ENCODE measurements at regions not wholly inside any gene's neighbourhood (a gene's known extent, or its start where the extent isn't known, plus 50 kb on each side); places are given as distances from the start of the nearest gene placed in this dataset.

DNA sequence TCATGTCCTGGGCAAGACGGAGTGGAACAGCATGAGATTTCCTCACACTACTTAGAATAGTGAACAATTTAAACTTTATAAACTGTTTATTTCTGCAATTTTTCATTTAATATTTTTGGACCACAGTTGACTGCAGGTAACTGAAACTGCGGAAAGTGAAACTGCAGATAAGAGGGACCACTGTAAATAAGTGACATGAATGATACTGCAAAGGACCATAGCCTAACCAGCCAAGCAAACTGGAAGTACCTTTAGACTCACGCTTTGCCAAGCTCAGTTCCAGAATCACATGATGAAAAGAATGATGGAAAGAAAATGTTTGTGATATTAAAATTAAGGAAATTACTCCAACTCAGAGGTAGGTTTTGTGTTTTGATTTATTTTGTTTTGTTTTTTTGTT lies 94.6 kb upstream of the ITGA4 start:
- H3K27me3 ChIP-seq (ENCODE audit: control insufficient read depth, insufficient read depth, low read length), result no peaks in the 10 kb centered on the region
- no peak overlapping the region for H3K4me3 ChIP-seq (ENCODE audit: low read length)
- Mint-ChIP-seq H3K27ac (no peak overlapping the region), H3K27me3 (ENCODE audit: low read depth in 2 of 2) (peaks cover 0 to 11% of the 10 kb centered on the region in 2 donors), H3K9me3 (no peaks in the 10 kb centered on the region), H3K36me3 (no peaks in the 10 kb centered on the region), H3K4me3 (no peak overlapping the region), H3K4me1 (no peaks in the 10 kb centered on the region)
- TF ChIP-seq, protein P1, sequence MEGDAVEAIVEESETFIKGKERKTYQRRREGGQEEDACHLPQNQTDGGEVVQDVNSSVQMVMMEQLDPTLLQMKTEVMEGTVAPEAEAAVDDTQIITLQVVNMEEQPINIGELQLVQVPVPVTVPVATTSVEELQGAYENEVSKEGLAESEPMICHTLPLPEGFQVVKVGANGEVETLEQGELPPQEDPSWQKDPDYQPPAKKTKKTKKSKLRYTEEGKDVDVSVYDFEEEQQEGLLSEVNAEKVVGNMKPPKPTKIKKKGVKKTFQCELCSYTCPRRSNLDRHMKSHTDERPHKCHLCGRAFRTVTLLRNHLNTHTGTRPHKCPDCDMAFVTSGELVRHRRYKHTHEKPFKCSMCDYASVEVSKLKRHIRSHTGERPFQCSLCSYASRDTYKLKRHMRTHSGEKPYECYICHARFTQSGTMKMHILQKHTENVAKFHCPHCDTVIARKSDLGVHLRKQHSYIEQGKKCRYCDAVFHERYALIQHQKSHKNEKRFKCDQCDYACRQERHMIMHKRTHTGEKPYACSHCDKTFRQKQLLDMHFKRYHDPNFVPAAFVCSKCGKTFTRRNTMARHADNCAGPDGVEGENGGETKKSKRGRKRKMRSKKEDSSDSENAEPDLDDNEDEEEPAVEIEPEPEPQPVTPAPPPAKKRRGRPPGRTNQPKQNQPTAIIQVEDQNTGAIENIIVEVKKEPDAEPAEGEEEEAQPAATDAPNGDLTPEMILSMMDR (IDR thresholded peaks at IDR 0.05), result no peak
- intact Hi-C loops (cut with micrococcal nuclease), result no loop called here
- no peaks in the 10 kb centered on the region for H3K36me3 ChIP-seq (ENCODE audit: control insufficient read depth, insufficient read depth, low read length)
- no peaks in the 10 kb centered on the region for H3K4me1 ChIP-seq (ENCODE audit: control insufficient read depth, insufficient read depth, low read length)
- WGBS (ENCODE audit: insufficient coverage), result 82% methylated on average over 2 of the region's 3 CpGs
- no peaks in the 10 kb centered on the region for H3K9me3 ChIP-seq (ENCODE audit: control insufficient read depth, insufficient read depth, low read length)
- no peak overlapping the region for H3K27ac ChIP-seq (ENCODE audit: low read length)
- no peak for DNase-seq
- ATAC-seq, result no peak

DNA sequence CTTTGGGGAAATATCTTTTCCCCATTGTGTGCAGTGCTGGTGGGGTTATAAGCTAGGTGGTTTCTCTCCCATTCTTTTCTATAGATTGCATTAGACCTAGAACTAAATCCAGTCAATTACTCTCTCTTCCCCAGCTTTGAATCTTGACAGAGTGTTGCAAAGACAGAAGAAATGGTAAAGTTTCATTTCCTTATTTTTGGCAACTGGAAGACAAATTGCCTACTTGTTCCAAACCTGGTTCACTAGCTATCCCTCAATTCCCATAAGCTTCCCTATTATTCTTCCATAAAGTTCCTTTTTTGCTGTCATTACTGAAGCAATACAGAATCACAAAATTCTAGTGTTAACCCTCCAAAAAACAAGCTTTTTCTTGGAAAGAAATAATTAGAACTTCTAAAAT lies 94.0 kb upstream of the ITGA4 start:
- H3K36me3 Mint-ChIP-seq, result no peaks in the 10 kb centered on the region
- no peak overlapping the region for H3K4me3 ChIP-seq (ENCODE audit: low read length)
- no peak overlapping the region for H3K4me3 Mint-ChIP-seq
- no peak for ATAC-seq
- TF ChIP-seq, protein P1 (IDR thresholded peaks at IDR 0.05), result no peak
- H3K27me3 Mint-ChIP-seq (ENCODE audit: low read depth in 2 of 2), result peaks cover 0 to 11% of the 10 kb centered on the region in 2 donors
- no peaks in the 10 kb centered on the region for H3K36me3 ChIP-seq (ENCODE audit: control insufficient read depth, insufficient read depth, low read length)
- no peaks in the 10 kb centered on the region for H3K9me3 Mint-ChIP-seq
- no peak overlapping the region for H3K27ac Mint-ChIP-seq
- DNase-seq, result no peak
- H3K27me3 ChIP-seq (ENCODE audit: control insufficient read depth, insufficient read depth, low read length), result no peaks in the 10 kb centered on the region
- H3K27ac ChIP-seq (ENCODE audit: low read length), result no peak overlapping the region
- H3K9me3 ChIP-seq (ENCODE audit: control insufficient read depth, insufficient read depth, low read length), result no peaks in the 10 kb centered on the region
- intact Hi-C loops (cut with micrococcal nuclease), result no loop called here
- no peaks in the 10 kb centered on the region for H3K4me1 Mint-ChIP-seq
- no peaks in the 10 kb centered on the region for H3K4me1 ChIP-seq (ENCODE audit: control insufficient read depth, insufficient read depth, low read length)

DNA sequence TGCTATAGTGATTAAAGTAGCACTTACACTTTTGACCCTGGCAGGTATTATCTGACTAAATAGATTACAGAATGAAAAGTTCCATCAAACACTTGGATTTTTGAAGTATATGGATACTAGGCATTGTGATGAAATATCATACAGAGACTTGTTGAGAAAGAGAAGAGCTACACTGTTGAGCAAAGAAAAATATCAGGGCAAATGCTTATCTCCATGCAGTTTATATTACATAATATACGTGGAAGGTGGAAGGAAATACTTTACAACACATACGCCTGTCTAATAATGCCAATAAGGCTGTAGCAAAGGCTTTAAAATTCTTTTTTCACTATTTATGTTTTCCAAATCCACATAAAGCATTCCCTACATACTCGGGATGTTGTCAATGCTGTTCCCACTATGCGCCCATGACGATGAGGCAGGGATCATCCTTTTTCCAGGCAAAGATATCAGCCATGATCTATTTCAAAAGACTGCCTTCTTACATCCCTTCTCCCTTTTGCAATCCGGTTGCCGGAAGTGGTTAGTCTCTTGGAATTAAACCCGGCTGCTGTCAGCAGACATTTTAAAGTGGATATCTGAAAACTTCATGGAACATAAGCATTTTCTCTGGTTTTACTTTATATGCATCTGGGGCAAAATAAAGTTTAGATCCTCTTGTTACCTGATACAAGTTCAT lies 92.6 kb upstream of the ITGA4 start:
- ATAC-seq (no peak), DNase-seq (no peak)
- Histone ChIP-seq H3K27me3 (ENCODE audit: control insufficient read depth, insufficient read depth, low read length) (no peaks in the 10 kb centered on the region), H3K4me3 (ENCODE audit: low read length) (no peak overlapping the region), H3K9me3 (ENCODE audit: control insufficient read depth, insufficient read depth, low read length) (no peaks in the 10 kb centered on the region), H3K36me3 (ENCODE audit: control insufficient read depth, insufficient read depth, low read length) (no peaks in the 10 kb centered on the region), H3K27ac (ENCODE audit: low read length) (no peak overlapping the region), H3K4me1 (ENCODE audit: control insufficient read depth, insufficient read depth, low read length) (no peaks in the 10 kb centered on the region)
- Mint-ChIP-seq H3K9me3 (no peaks in the 10 kb centered on the region), H3K36me3 (no peaks in the 10 kb centered on the region), H3K27ac (no peak overlapping the region), H3K4me1 (no peaks in the 10 kb centered on the region), H3K4me3 (no peak overlapping the region), H3K27me3 (ENCODE audit: low read depth in 2 of 2) (peaks cover 0 to 3% of the 10 kb centered on the region in 2 donors)
- TF ChIP-seq, protein P1 (IDR thresholded peaks at IDR 0.05), result no peak
- WGBS (ENCODE audit: insufficient coverage), result 93% methylated on average over 8 of the region's 8 CpGs
- intact Hi-C loops (cut with micrococcal nuclease), result no loop called here

DNA sequence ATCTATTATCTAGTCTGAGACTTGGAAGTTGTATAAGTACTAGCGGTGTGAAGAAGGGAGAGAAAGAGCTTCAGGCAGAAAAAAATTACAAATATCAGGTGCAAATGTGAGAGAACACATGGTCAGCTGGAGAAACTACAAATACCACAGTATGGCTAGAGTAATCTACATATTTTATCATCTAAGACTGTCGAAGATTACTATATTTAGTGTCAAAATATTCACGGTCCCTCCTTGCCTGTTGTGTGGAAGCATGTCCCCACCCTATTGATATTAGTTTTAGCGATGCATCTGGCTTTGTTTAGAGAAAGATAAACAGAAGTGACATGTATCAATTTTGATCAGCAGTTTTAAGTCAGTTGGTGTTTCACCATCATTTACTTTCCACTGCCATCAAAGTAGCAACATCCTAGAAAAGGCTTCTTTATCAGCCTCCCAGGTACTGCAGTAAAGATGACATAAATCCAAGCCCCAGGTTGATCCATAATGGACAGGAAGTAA lies 90.5 kb upstream of the ITGA4 start:
- H3K4me1 Mint-ChIP-seq, result peaks cover 9 to 10% of the 10 kb centered on the region in 2 donors
- intact Hi-C loops (cut with micrococcal nuclease), result no loop called here
- ATAC-seq, result no peak

More for the DNA sequence above, 90.5 kb upstream of the ITGA4 start:
- no peak overlapping the region for H3K4me3 Mint-ChIP-seq
- TF ChIP-seq, protein P1 (IDR thresholded peaks at IDR 0.05), result no peak
- H3K27me3 Mint-ChIP-seq (ENCODE audit: low read depth in 2 of 2), result no peaks in the 10 kb centered on the region
- no peaks in the 10 kb centered on the region for H3K27me3 ChIP-seq (ENCODE audit: control insufficient read depth, insufficient read depth, low read length)
- no peaks in the 10 kb centered on the region for H3K36me3 Mint-ChIP-seq
- no peaks in the 10 kb centered on the region for H3K36me3 ChIP-seq (ENCODE audit: control insufficient read depth, insufficient read depth, low read length)
- H3K9me3 Mint-ChIP-seq, result no peaks in the 10 kb centered on the region
- H3K4me1 ChIP-seq (ENCODE audit: control insufficient read depth, insufficient read depth, low read length), result peaks cover under 1% of the 10 kb centered on the region
- no peak for DNase-seq
- no peak overlapping the region for H3K27ac ChIP-seq (ENCODE audit: low read length)
- no peak overlapping the region for H3K27ac Mint-ChIP-seq
- no peaks in the 10 kb centered on the region for H3K9me3 ChIP-seq (ENCODE audit: control insufficient read depth, insufficient read depth, low read length)
- H3K4me3 ChIP-seq (ENCODE audit: low read length), result no peak overlapping the region
- 90% methylated on average over 3 of the region's 4 CpGs for WGBS (ENCODE audit: insufficient coverage)

All from natural killer cell (primary cell).